ENCODE measurements at regions not wholly inside any gene's neighbourhood (a gene's known extent, or its start where the extent isn't known, plus 50 kb on each side); places are given as distances from the start of the nearest gene placed in this dataset.

DNA sequence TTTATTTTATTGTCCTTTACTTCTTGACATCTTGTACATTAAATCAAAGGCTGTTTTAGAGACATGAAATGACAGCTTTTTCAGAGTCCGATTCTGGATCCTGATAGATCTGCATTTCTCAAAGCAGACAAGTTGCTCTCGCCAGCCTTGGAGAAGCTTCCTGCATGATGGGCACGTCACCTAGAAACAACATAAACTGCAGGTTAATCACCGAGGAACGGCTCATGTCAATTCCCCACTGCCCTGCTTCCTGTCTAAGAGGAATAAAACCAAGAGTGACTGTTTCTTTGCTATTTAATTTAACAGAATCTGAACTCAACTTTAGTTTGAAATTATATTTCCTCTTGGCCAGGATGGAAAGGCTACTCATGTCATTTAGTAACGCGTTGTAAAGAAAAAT is 77.0 kb downstream of the RWDD3 start:
- Histone ChIP-seq H3K36me3 (no peaks in the 10 kb centered on the region), H3K4me3 (no peak overlapping the region), H3K27ac (no peak overlapping the region), H3K4me1 (ENCODE audit: insufficient read depth) (no peaks in the 10 kb centered on the region), H3K9me3 (no peaks in the 10 kb centered on the region), H3K27me3 (no peaks in the 10 kb centered on the region)
- TF ChIP-seq POLR2A (IDR thresholded peaks at IDR 0.05) (no peak), EP300 (IDR thresholded peaks at IDR 0.05) (no peak)
- TF ChIP-seq, protein P1, sequence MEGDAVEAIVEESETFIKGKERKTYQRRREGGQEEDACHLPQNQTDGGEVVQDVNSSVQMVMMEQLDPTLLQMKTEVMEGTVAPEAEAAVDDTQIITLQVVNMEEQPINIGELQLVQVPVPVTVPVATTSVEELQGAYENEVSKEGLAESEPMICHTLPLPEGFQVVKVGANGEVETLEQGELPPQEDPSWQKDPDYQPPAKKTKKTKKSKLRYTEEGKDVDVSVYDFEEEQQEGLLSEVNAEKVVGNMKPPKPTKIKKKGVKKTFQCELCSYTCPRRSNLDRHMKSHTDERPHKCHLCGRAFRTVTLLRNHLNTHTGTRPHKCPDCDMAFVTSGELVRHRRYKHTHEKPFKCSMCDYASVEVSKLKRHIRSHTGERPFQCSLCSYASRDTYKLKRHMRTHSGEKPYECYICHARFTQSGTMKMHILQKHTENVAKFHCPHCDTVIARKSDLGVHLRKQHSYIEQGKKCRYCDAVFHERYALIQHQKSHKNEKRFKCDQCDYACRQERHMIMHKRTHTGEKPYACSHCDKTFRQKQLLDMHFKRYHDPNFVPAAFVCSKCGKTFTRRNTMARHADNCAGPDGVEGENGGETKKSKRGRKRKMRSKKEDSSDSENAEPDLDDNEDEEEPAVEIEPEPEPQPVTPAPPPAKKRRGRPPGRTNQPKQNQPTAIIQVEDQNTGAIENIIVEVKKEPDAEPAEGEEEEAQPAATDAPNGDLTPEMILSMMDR (IDR thresholded peaks at IDR 0.05), result no peak
- WGBS, 3 donors, result 39 to 57% (median 51%) methylated on average over 7 of the region's 7 CpGs
- intact Hi-C loops (cut with DNase I), result no loop called here
- DNase-seq, result no peak

DNA sequence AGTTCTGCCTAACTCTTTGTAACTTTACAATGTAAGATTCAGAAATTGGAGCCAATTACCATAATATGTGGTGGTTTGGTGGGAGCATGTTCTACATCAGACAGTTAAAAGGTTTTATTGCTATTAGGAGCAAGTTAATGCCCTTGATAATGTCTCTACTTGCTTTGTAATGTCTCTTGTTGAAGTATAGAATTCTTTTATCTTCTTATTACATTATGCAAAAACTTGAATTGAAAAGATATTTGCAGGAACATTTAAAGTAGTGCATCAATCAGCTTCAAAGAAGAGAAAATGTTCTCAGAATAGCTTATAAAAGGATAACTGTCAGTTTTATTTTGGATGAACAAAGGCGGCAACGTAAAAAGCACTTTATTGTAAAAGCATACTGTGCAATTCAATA is 77.8 kb downstream of the RWDD3 start:
- no peak for DNase-seq
- no peaks in the 10 kb centered on the region for H3K4me1 ChIP-seq (ENCODE audit: insufficient read depth)
- H3K36me3 ChIP-seq, result no peaks in the 10 kb centered on the region
- WGBS, 3 donors, result 67 to 88% (median 83%) methylated on average over 2 of the region's 2 CpGs
- H3K9me3 ChIP-seq, result no peaks in the 10 kb centered on the region
- no peak overlapping the region for H3K27ac ChIP-seq
- no peaks in the 10 kb centered on the region for H3K27me3 ChIP-seq
- intact Hi-C loops (cut with DNase I), result no loop called here
- TF ChIP-seq, protein P1 (IDR thresholded peaks at IDR 0.05), result no peak
- no peak for TF ChIP-seq EP300 (IDR thresholded peaks at IDR 0.05)
- no peak for TF ChIP-seq POLR2A (IDR thresholded peaks at IDR 0.05)
- no peak overlapping the region for H3K4me3 ChIP-seq

DNA sequence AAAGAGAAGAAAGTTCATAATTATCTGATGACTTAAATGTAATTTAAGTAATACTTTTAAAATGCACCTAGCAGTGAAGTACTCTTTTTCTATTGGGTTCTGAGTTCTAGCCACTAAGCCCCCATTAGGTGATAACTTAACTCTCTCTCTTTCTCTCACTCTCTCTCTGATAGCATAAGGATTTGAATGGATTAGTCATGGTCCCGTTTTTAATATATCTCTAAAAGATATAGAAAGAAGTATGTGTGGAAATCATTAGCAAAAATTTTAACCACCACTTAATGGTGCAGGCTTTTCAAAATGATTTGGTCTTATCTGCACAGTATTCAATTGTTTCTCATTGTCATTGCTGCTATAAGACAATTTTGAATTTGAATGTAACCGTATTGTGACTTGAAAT is 78.2 kb downstream of the RWDD3 start:
- H3K9me3 ChIP-seq, result no peaks in the 10 kb centered on the region
- H3K36me3 ChIP-seq, result no peaks in the 10 kb centered on the region
- intact Hi-C loops (cut with DNase I), result no loop called here
- WGBS, 3 donors, result 57 to 69% (median 63%) methylated on average over 2 of the region's 2 CpGs
- no peak overlapping the region for H3K27ac ChIP-seq
- no peaks in the 10 kb centered on the region for H3K4me1 ChIP-seq (ENCODE audit: insufficient read depth)
- H3K27me3 ChIP-seq, result no peaks in the 10 kb centered on the region
- no peak overlapping the region for H3K4me3 ChIP-seq
- TF ChIP-seq EP300 (IDR thresholded peaks at IDR 0.05) (no peak), POLR2A (IDR thresholded peaks at IDR 0.05) (no peak)
- TF ChIP-seq, protein P1 (IDR thresholded peaks at IDR 0.05), result no peak
- no peak for DNase-seq

DNA sequence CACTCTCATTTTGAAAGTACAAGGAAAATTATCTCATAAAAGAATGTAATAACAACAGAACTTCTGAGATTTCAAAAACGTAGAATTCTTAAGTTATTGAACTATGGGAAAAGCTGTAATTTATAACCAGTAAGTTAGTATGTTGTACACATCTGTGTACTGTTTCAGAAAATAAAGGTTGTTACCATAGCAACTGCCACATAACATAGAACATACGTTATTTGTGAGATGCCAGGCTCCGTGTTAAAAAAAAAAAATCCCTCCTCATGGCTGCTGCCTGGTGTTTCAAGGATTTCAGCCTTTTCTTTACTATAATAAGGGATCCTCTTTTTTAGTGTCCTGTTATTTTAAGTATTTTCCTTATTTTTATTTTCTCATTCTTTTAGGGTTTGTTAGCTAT is 79.5 kb downstream of the RWDD3 start:
- 9 to 20% (median 9%) methylated on average over 3 of the region's 3 CpGs for whole genome bisulfite sequencing, 3 donors
- no peaks in the 10 kb centered on the region for H3K27me3 ChIP-seq
- H3K4me3 ChIP-seq, result no peak overlapping the region
- intact Hi-C loops (cut with DNase I), result no loop called here
- DNase-seq, result no peak
- no peaks in the 10 kb centered on the region for H3K9me3 ChIP-seq
- H3K36me3 ChIP-seq, result no peaks in the 10 kb centered on the region
- H3K27ac ChIP-seq, result no peak overlapping the region
- H3K4me1 ChIP-seq (ENCODE audit: insufficient read depth), result no peaks in the 10 kb centered on the region
- TF ChIP-seq, protein P1 (IDR thresholded peaks at IDR 0.05), result no peak

DNA sequence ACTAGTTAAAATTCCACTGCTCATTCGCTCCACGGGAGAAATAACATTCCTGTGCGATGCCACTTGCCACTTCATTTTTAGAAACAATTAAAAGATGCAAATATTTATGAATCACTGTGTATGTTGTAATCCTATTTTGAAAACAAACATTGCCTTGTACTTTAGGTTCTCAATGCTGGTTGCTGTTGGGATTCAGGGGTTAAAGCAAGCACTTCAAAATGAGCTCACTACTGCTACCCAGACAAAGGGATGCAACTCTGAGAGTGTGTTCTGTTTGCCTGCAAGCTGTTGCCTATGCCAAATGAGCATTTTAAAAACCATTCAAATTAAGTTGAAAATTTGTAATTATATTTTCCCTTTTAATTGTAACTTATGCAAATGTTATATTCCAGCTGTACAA is 87.5 kb downstream of the RWDD3 start:
- intact Hi-C loops (cut with DNase I), result no loop called here
- TF ChIP-seq POLR2A (IDR thresholded peaks at IDR 0.05) (no peak), EP300 (IDR thresholded peaks at IDR 0.05) (no peak)
- TF ChIP-seq, protein P1 (IDR thresholded peaks at IDR 0.05), result no peak
- no peaks in the 10 kb centered on the region for H3K9me3 ChIP-seq
- no peaks in the 10 kb centered on the region for H3K4me1 ChIP-seq (ENCODE audit: insufficient read depth)
- DNase-seq, result no peak
- WGBS, 3 donors, result 20 to 42% (median 23%) methylated on average over 3 of the region's 3 CpGs
- no peaks in the 10 kb centered on the region for H3K36me3 ChIP-seq
- H3K27ac ChIP-seq, result no peak overlapping the region
- no peaks in the 10 kb centered on the region for H3K27me3 ChIP-seq
- H3K4me3 ChIP-seq, result no peak overlapping the region
